Peyer's patch (tissue), 4 donors: ENCODE measurements at regions not wholly inside any gene's neighbourhood (a gene's known extent, or its start where the extent isn't known, plus 50 kb on each side); places are given as distances from the start of the nearest gene placed in this dataset.

Source experiments
- DNase-seq, 3 donors: peaks; one replicate each; pipeline ENCODE4 v3.0.0-alpha.2; 2017 to 2019
- H3K27ac ChIP-seq, 4 donors: fragments of 200-600 bp; sonication (generic); one replicate each; pipeline ENCODE4 v1.5.1; 2016 to 2019
- H3K27me3 ChIP-seq, 2 donors: fragments of 200-600 bp; sonication (generic); one replicate each; pipeline ENCODE4 v1.5.1; 2019
- H3K36me3 ChIP-seq, 3 donors: fragments of 200-600 bp; sonication (generic); one replicate each; pipeline ENCODE4 v1.5.1; 2016 to 2019
- H3K4me1 ChIP-seq, 4 donors: fragments of 200-600 bp; sonication (generic); one replicate each; pipeline ENCODE4 v1.5.1; 2016 to 2019
- H3K4me3 ChIP-seq, 4 donors: fragments of 200-600 bp; sonication (generic); 1 replicate in 3 of 4; 2 replicates in 1 of 4; pipeline ENCODE4 v1.5.1; 2016 to 2019; ENCODE audit warnings: mild to moderate bottlenecking in 1 of 4
- H3K9me3 ChIP-seq, 4 donors: fragments of 200-600 bp; sonication (generic); one replicate each; pipeline ENCODE4 v1.5.1; 2016 to 2019; ENCODE audit warnings: mild to moderate bottlenecking in 1 of 4
- POLR2A ChIP-seq, 2 donors: fragments of 450-650 bp; IDR thresholded peaks; one replicate each; pipeline ENCODE4 v1.5.1; 2017; ENCODE audit warnings: antibody characterized with exemption in 2 of 2, mild to moderate bottlenecking in 2 of 2, moderate library complexity in 2 of 2
- TF ChIP-seq, protein P1 (sequence below), 6 experiments: fragments of 450-650 bp in 4 of 6; fragments of 200-600 bp in 2 of 6; sonication (generic) in 1 of 6; IDR thresholded peaks; one replicate each; pipeline ENCODE4 v1.5.1; 2017 to 2019; ENCODE audit warnings: antibody characterized with exemption in 6 of 6, mild to moderate bottlenecking in 3 of 6, moderate library complexity in 1 of 6

DNA sequence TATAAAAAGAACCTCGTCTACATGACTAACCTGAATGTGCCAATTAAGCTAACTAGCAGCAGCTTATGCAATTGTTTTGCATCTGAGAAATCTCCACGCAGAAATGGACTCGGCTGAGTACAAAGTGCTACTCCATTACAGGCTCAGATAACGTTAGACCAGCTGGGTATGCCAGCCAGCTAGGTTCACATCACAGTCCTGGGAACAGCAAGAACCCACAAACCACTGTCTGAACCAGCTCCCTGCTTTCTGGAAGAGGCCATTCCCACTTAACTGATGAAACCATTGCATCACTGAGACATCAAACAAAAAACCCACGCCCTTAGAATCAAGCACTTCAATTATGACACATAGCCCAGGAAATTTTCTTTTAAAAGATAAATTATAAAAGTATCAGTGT, 202.7 kb downstream of the CYRIA start:
- Histone ChIP-seq H3K27ac (no peak overlapping the region), H3K4me1 (no peaks in the 10 kb centered on the region), H3K9me3 (no peaks in the 10 kb centered on the region), H3K4me3 (no peak overlapping the region), H3K36me3 (no peaks in the 10 kb centered on the region), H3K27me3 (peaks cover 0 to 2% of the 10 kb centered on the region in 2 donors)
- TF ChIP-seq, protein P1, sequence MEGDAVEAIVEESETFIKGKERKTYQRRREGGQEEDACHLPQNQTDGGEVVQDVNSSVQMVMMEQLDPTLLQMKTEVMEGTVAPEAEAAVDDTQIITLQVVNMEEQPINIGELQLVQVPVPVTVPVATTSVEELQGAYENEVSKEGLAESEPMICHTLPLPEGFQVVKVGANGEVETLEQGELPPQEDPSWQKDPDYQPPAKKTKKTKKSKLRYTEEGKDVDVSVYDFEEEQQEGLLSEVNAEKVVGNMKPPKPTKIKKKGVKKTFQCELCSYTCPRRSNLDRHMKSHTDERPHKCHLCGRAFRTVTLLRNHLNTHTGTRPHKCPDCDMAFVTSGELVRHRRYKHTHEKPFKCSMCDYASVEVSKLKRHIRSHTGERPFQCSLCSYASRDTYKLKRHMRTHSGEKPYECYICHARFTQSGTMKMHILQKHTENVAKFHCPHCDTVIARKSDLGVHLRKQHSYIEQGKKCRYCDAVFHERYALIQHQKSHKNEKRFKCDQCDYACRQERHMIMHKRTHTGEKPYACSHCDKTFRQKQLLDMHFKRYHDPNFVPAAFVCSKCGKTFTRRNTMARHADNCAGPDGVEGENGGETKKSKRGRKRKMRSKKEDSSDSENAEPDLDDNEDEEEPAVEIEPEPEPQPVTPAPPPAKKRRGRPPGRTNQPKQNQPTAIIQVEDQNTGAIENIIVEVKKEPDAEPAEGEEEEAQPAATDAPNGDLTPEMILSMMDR (IDR thresholded peaks at IDR 0.05) = no peak
- no peak for TF ChIP-seq POLR2A (IDR thresholded peaks at IDR 0.05)
- no peak for DNase-seq

DNA sequence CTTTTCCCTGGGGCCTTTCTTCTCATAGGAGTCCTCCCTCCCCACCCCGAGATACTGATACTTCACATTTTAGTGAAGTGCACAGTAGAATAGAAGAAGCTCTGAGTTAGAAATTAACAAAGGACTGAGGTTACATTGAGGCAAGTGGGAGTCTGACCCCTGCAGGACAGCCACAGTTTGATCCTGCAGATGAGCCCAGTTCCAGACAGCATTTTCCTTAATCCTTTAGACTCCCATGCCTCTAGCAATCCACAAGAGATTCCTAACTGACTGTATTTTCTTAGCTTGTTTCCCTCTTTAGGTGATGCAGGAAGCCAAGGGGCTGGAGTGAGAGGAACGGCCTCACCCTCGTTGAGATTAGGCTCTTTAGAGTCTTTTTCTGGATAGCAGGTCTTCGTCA, 204.0 kb downstream of the CYRIA start:
- no peaks in the 10 kb centered on the region for H3K4me1 ChIP-seq
- no peak for DNase-seq
- peaks cover 0 to 2% of the 10 kb centered on the region in 2 donors for H3K27me3 ChIP-seq
- no peaks in the 10 kb centered on the region for H3K36me3 ChIP-seq
- TF ChIP-seq, protein P1 (IDR thresholded peaks at IDR 0.05) = no peak
- TF ChIP-seq POLR2A (IDR thresholded peaks at IDR 0.05) = no peak
- no peak overlapping the region for H3K27ac ChIP-seq
- no peaks in the 10 kb centered on the region for H3K9me3 ChIP-seq
- H3K4me3 ChIP-seq = no peak overlapping the region

DNA sequence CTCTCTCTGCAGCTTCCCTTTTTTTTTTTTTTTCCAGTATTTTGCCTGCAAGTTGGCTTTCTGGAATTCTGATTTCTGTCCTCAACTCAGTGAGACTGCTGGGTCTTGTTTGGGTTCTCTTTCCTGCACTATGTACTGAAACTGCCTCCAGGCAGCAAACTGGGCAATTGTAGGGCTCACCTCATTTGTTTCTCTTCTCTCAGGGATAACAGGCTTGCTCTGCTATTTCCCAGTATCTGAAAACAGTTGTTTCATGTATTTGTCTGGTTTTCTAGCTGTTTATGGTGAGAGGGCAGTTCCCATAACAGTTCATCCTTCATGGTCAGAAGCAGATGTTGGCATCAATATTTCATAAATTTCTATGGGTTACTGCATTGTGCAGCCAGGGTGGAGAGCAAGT, 206.0 kb downstream of the CYRIA start:
- no peak for TF ChIP-seq POLR2A (IDR thresholded peaks at IDR 0.05)
- TF ChIP-seq, protein P1 (IDR thresholded peaks at IDR 0.05) = no peak
- Histone ChIP-seq H3K27ac (no peak overlapping the region), H3K4me3 (no peak overlapping the region), H3K27me3 (peaks cover 0 to 2% of the 10 kb centered on the region in 2 donors), H3K4me1 (no peaks in the 10 kb centered on the region), H3K9me3 (no peaks in the 10 kb centered on the region), H3K36me3 (no peaks in the 10 kb centered on the region)
- DNase-seq = no peak

DNA sequence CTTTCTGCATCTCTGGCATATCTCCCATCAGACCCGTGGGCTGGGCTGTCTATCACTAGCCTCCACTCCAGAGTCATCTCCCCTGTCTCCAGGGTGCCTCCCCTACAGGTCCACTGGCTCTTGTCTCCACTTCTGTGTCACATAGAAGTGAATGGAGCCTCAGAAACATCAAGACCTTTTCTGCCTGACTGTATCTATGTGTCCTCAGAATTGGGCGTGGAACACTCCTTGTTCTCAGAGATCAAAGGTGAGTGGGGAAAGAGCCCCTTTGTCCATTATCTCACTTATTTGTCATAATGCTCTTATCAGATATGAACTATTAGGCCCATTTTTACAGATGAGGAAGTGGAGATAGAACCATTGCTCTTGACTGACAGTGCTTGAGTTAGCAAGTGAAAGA, 211.0 kb downstream of the CYRIA start:
- H3K9me3 ChIP-seq = no peaks in the 10 kb centered on the region
- no peaks in the 10 kb centered on the region for H3K27me3 ChIP-seq
- no peak for TF ChIP-seq POLR2A (IDR thresholded peaks at IDR 0.05)
- TF ChIP-seq, protein P1 (IDR thresholded peaks at IDR 0.05) = no peak
- H3K4me3 ChIP-seq = no peak overlapping the region
- H3K4me1 ChIP-seq = no peaks in the 10 kb centered on the region
- no peaks in the 10 kb centered on the region for H3K36me3 ChIP-seq
- no peak overlapping the region for H3K27ac ChIP-seq
- DNase-seq = no peak

DNA sequence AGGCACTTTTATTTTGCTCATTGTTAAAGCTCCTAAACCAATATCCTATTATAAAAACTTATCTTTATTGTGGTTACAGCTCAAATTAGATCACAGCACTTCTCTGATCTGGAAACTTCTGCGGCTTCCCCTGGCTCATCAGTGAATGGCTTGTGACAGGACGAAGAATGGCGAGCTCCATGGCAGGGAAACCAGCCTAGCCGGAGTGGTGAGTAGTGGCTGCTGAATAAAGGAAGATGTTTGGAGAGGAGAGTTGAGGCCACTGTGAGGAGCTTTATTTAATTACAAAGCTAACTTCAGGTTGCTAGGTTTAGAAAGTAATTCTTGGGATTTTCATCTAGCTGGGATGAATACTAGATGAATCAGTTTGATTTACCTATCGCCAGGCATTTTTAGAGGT, 213.5 kb downstream of the CYRIA start:
- Histone ChIP-seq H3K9me3 (no peaks in the 10 kb centered on the region), H3K36me3 (no peaks in the 10 kb centered on the region), H3K27ac (no peak overlapping the region), H3K4me3 (no peak overlapping the region), H3K4me1 (no peaks in the 10 kb centered on the region), H3K27me3 (no peaks in the 10 kb centered on the region)
- no peak for DNase-seq
- TF ChIP-seq POLR2A (IDR thresholded peaks at IDR 0.05) = no peak
- TF ChIP-seq, protein P1 (IDR thresholded peaks at IDR 0.05) = no peak

DNA sequence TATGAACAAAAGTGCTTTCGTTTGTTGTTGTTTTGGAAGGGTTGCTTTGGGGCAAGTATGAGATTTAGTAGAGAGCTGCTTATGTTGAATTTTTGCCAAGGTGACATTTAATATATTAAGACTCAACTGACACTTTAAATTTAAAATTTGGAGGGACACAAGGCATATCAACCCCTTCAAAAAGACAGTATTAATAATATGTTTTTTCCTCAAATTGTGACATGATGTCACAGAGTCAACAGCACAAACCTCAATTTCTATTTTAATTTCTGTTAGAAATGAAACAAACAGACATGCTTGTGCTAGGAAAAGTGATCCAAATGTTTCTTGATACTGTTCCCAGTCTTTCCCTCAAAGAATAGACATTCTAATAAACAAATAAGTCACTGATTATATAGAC, 218.9 kb downstream of the CYRIA start:
- Histone ChIP-seq H3K4me3 (no peak overlapping the region), H3K27ac (no peak overlapping the region), H3K9me3 (no peaks in the 10 kb centered on the region), H3K27me3 (no peaks in the 10 kb centered on the region), H3K36me3 (no peaks in the 10 kb centered on the region), H3K4me1 (no peaks in the 10 kb centered on the region)
- TF ChIP-seq, protein P1 (IDR thresholded peaks at IDR 0.05) = no peak
- TF ChIP-seq POLR2A (IDR thresholded peaks at IDR 0.05) = no peak
- DNase-seq = no peak
